Body of pancreas (tissue), 4 donors: ENCODE measurements at regions not wholly inside any gene's neighbourhood (a gene's known extent, or its start where the extent isn't known, plus 50 kb on each side); places are given as distances from the start of the nearest gene placed in this dataset.

Experiments
- ATAC-seq: fragments of 150-250 bp; one replicate; pipeline ENCODE4 v1.9.1; 2016
- DNase-seq, 4 donors: peaks; one replicate each; pipeline ENCODE4 v3.0.0-alpha.2; 2019
- H3K27ac ChIP-seq, 4 donors: fragments of 200-600 bp; sonication (generic); 1 replicate in 3 of 4; 2 replicates in 1 of 4; pipeline versions ENCODE4 v1.5.1 to v1.6.1; 2016 to 2019; ENCODE audit warnings: mild to moderate bottlenecking in 1 of 4, mixed read lengths in 1 of 4, moderate library complexity in 1 of 4
- H3K27me3 ChIP-seq, 2 donors: fragments of 200-600 bp; sonication (generic); one replicate each; pipeline ENCODE4 v1.6.0; 2016; ENCODE audit warnings: mild to moderate bottlenecking in 1 of 2
- H3K36me3 ChIP-seq, 2 donors: fragments of 200-600 bp; sonication (generic); replicated peaks in 1 of 2; 2 replicates each; pipeline ENCODE4 v1.5.1; 2016; ENCODE audit warnings: low read depth in 2 of 2; ENCODE audit not compliant: insufficient read depth in 1 of 2
- H3K4me1 ChIP-seq: fragments of 200-600 bp; sonication (generic); one replicate; pipeline ENCODE4 v1.6.0; 2016
- H3K4me3 ChIP-seq, 2 donors: fragments of 200-600 bp; sonication (generic); 1 replicate in 1 of 2; 2 replicates in 1 of 2; pipeline ENCODE4 v1.5.1; 2016 to 2019
- H3K9me3 ChIP-seq, 3 donors: fragments of 200-600 bp; sonication (generic); 1 replicate in 2 of 3; 2 replicates in 1 of 3; pipeline ENCODE4 v1.5.1; 2016
- CTCF ChIP-seq, 7 experiments: fragments of 450-650 bp in 4 of 7; fragments of 200-600 bp in 3 of 7; sonication (generic) in 3 of 7; IDR thresholded peaks; one replicate each; pipeline ENCODE4 v1.5.1; 2016 to 2019; ENCODE audit warnings: antibody characterized with exemption in 7 of 7
- POLR2A ChIP-seq, 3 donors: fragments of 450-650 bp; IDR thresholded peaks; one replicate each; pipeline ENCODE4 v1.6.1; 2016; ENCODE audit warnings: antibody characterized with exemption in 3 of 3, mild to moderate bottlenecking in 2 of 3
- WGBS, 2 donors: methylation state at CpG; one replicate each; pipeline ENCODE4 v1.1.5; 2017; 5-methylcytosine and 5-hydroxymethylcytosine counted together
- intact Hi-C: fragments of 100-400 bp; cut with DNase I; formaldehyde crosslinking; loops from one replicate; pipeline ENCODE4 v1.15.1; 2023

GRCh38 chr6:110548110-110548847 is 71.9 kb upstream of the SLC22A16 start:
- Histone ChIP-seq H3K9me3 (no peaks in the 10 kb centered on the region), H3K4me3 (no peak overlapping the region), H3K4me1 (peaks cover under 1% of the 10 kb centered on the region), H3K27ac (no peak overlapping the region), H3K36me3 (no peaks in the 10 kb centered on the region), H3K27me3 (no peaks in the 10 kb centered on the region)
- ATAC-seq (no peak), DNase-seq (no peak)
- TF ChIP-seq POLR2A (IDR thresholded peaks at IDR 0.05) (no peak), CTCF (IDR thresholded peaks at IDR 0.05) (no peak)
- WGBS, 2 donors: 70 to 81% methylated on average over 3 of the region's 3 CpGs
- intact Hi-C loops: no loop called here

- intact Hi-C loops: no loop called here
- Histone ChIP-seq H3K4me3 (no peak overlapping the region), H3K27ac (no peak overlapping the region), H3K36me3 (no peaks in the 10 kb centered on the region), H3K4me1 (peaks cover 4% of the 10 kb centered on the region), H3K27me3 (no peaks in the 10 kb centered on the region), H3K9me3 (no peaks in the 10 kb centered on the region)
- DNase-seq (no peak), ATAC-seq (no peak)
- 44 to 50% methylated on average over 1 of the region's 1 CpG for WGBS, 2 donors
- TF ChIP-seq POLR2A (IDR thresholded peaks at IDR 0.05): no peak
Measured at GRCh38 chr6:110547266-110547964, 71.0 kb upstream of the SLC22A16 start.

- ATAC-seq (no peak), DNase-seq (no peak)
- Histone ChIP-seq H3K36me3 (no peaks in the 10 kb centered on the region), H3K9me3 (no peaks in the 10 kb centered on the region), H3K27ac (no peak overlapping the region), H3K4me3 (no peak overlapping the region), H3K27me3 (no peaks in the 10 kb centered on the region), H3K4me1 (peaks cover 4% of the 10 kb centered on the region)
- 66 to 75% methylated on average over 11 of the region's 11 CpGs for WGBS, 2 donors
- intact Hi-C loops: no loop called here
- TF ChIP-seq CTCF (IDR thresholded peaks at IDR 0.05) (no peak), POLR2A (IDR thresholded peaks at IDR 0.05) (no peak)
Measured at GRCh38 chr6:110545081-110545872, 68.9 kb upstream of the SLC22A16 start.

GRCh38 chr6:110544472-110544871 is 68.1 kb upstream of the SLC22A16 start:
- ATAC-seq (no peak), DNase-seq (no peak)
- intact Hi-C loops: no loop called here
- Histone ChIP-seq H3K4me1 (peaks cover 4% of the 10 kb centered on the region), H3K27me3 (no peaks in the 10 kb centered on the region), H3K27ac (no peak overlapping the region), H3K9me3 (no peaks in the 10 kb centered on the region), H3K4me3 (no peak overlapping the region), H3K36me3 (no peaks in the 10 kb centered on the region)
- TF ChIP-seq POLR2A (IDR thresholded peaks at IDR 0.05) (no peak), CTCF (IDR thresholded peaks at IDR 0.05) (no peak)
- 78 to 87% methylated on average over 5 of the region's 5 CpGs for WGBS, 2 donors

- H3K27ac ChIP-seq: no peak overlapping the region
- intact Hi-C loops: no loop called here
- TF ChIP-seq CTCF (IDR thresholded peaks at IDR 0.05): no peak
- no peak for TF ChIP-seq POLR2A (IDR thresholded peaks at IDR 0.05)
- WGBS, 2 donors: 57 to 68% methylated on average over 5 of the region's 5 CpGs
- H3K27me3 ChIP-seq: no peaks in the 10 kb centered on the region
- no peak overlapping the region for H3K4me3 ChIP-seq
- ATAC-seq: no peak
- DNase-seq: peak in 2 of 4 donors; percentile 26 to 31
- no peaks in the 10 kb centered on the region for H3K9me3 ChIP-seq
- no peaks in the 10 kb centered on the region for H3K36me3 ChIP-seq
- H3K4me1 ChIP-seq: peaks cover 4% of the 10 kb centered on the region
Measured at GRCh38 chr6:110543106-110543505, 66.7 kb upstream of the SLC22A16 start.
